ENCODE measurements at regions not wholly inside any gene's neighbourhood (a gene's known extent, or its start where the extent isn't known, plus 50 kb on each side); places are given as distances from the start of the nearest gene placed in this dataset.
"Not testable (repeated sequence)": the region's sequence is repeated elsewhere in the genome, so short reads cannot be mapped to it uniquely, and the experiment has no call there.

DNA sequence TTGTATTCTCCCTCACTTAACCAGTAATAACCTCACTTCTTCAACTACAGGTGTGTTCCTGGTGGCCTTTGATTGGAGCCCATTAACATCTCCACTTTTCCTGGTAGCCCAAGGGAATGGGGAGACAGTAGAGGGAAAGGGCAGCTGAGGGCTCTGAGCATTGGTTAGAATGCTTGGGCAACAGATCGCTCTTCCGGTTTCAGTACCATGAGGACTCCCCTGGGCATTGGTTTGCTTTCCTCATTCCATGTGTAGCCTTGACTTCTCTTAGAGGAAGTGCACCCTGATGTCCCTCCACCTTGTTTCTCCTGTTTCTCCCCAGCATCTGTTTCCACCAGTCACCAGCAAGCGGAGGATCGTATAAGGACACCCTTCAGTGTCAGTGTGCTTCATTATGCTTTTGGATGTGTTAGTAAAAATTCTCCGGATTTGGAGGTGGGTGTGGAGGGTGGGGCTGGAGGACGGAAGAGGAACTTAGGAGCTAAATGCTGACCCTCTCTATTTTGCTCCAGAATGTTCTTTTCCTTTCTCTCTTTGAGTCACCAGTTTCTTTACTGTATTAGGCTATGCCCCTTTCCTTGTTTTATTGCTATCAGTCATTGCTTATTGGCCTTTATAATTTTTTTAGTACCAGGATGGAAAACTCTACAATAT is 50.6 kb upstream of the ZNG1B start:
- not testable (repeated sequence) for DNase-seq

DNA sequence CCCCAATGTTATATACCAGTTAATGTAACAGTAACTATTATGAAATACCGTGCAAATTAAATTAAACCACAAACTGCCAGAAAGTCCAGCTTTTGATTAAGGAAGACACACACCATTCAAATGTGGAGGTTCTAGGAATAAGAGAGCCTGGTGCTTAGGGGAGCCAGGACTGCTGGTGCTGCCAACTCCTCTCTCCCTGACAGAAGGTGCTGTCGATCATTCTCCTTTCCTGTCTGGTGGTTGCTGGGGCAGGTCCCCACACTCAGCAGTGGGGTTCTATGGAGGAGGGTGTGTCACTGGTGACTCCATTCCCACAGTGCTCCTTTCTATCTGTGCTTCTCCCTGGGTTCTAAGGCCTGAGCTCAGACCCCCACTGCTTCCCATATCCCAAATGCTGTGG is 57.9 kb upstream of the ZNG1B start:
- DNase-seq, result not testable (repeated sequence)

DNA sequence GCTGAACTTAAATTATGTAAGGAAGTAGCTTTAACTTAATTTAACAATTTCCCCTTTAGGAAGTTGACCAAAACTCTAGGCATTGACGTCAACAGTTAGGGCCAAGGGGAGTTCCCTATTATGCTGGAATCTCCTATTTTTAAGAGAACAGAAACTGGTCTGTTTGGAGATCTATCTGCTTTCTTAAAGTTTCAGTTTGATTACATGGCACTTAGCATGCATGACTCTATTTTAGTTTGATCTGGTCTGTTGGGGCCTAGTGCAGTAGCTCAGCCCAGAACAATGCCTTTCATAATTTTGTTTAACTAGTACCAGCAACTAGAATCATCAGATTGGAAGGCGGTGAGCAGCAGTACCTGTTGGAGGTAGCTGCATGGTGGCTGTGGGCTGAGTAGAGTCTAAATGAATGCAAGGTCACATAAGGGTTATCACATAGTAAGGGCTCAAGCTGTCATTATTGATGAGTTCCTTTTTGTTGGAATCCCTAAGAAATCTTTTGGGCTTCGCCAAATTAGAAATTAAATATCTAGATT is 60.5 kb upstream of the ZNG1B start:
- DNase-seq, result no peak

DNA sequence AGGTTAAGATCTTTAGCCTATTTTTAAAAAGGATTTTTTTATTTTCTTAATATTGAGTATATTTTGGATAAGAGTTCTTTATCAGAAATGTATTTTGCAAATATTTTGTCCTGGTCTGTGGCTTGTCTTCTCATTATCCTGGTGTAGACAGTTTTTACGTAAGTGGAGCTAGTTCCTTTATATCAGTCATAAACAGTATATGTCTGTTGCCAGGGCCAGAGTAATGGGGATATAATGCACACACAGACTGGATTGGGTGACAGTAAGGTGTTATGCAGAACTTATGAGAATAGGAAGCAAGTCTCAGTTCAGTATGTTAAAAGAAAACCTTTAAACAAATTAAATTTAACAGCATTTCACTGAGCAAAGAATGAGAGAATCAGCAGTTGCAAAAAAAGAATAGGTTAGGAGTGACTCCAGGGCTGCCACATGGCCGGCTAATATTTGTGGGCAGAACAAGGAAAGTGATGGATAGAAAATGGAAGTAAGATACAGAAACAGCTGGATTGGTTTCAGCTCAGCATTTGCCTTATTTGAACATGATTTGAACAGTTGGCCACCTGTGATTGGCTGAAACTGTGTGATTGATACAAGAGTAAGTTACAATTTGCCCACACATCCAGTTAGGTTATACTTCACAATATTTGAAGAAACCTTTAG is 61.1 kb upstream of the ZNG1B start:
- DNase-seq, result no peak

DNA sequence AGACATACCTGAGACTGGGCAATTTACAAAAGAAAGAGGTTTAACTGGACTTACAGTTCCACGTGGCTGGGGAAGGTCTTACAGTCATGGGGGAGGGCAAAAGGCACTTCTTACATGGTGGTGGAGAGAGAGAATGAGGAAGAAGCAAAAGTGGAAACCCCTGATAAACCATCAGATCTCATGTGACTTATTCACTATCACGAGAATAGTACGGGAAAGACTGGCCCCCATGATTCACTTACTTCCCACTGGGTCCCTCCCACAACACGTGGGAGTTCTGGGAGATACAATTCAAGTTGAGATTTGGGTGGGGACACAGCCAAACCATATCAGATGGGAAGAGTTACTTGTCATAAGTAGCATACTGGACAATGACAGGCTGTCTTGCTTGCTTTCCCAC is 62.6 kb upstream of the ZNG1B start:
- DNase-seq, result not testable (repeated sequence)

DNA sequence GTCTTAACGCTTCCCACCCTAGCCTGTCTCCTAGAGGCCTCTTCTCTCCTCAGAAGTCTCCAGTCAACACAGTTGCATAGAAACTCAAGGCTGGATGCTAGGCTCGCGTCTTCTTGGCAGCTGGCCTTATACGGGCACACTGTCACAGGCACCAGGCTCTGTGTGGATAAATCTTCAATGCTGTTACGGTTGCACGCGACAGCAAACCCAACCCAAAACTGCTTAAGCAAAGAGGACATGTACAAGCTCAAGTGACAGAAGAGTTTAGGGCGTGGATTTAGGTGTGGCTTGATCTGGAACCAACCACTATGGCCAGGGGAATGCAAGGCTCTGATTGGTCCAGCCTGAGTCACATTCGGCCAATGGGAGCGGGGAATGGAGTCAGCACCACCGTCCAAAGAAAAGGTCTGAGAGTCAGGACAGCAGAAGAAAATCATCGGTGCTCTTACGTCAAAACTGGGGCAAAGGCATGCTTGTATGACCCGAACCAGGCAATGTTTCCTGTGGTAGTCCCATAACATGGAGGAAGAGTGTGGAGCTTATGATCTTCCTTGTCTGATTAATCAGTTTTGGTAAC is 65.1 kb upstream of the ZNG1B start:
- DNase-seq, result not testable (repeated sequence)

DNA sequence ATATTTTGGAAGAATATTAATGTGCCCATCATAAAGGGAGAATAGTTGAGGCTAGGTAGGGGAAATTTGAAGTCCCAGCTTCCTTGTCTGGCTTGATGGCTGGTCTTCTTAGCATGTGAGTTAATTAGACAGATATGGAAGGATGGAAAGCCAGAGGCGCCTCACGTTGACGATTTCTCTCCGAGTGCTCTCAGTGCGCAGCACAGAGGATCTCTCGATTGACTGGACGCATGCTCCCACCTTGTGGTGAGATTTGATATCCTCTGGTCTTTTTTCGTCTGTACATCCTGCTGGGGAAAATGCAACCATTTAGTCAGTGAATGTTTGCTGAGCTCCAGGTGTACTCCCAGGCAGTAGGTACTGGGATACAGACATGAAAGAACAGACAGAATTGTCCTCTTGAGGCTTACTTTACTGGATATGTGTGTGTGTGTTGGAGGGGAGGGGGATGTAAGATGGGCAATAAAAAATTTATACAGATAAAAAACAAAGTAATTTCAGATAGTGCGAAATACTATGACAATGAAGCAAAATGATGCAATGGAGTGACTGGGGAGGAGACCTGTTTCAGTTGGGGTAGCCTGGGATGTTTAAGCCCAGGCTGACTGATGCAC is 66.9 kb upstream of the ZNG1B start:
- DNase-seq, result no peak

DNA sequence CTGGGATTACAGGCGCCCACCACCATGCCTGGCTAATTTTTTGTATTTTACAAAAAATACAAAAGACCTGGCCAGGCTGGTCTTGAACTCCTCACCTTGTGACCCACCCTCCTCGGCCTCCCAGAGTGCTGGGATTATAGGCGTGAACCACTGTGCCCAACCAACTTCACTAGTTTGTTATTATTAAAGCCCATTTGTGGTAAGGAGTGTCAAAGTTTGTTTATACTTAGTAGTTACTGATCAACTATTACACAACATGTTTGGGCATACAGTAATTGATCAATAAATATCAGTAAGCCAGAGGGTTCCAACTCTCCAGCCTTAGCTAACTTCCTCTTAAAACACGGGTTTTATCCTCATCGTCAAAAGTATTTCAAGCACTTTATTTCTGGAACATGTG is 67.5 kb upstream of the ZNG1B start:
- no peak for DNase-seq

DNA sequence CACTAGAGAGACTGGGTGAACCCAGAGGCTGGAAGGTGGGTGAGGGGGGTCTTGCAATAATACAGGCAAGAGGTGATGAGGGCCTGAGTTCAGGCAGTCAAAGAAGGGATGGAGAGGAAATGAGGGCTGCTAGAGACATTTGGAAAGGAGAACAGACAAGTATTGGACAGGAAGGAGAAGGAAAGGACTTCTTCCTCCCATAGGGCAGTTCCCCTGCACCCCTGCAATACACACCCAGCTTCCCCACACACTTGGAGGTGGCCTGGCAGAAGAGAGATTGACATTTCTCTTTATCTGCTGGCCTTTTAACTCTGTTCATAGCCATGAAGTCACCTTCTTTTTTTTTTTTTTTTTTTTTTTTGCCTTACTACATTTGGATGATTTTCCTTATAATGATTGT is 68.9 kb upstream of the ZNG1B start:
- DNase-seq, result not testable (repeated sequence)

DNA sequence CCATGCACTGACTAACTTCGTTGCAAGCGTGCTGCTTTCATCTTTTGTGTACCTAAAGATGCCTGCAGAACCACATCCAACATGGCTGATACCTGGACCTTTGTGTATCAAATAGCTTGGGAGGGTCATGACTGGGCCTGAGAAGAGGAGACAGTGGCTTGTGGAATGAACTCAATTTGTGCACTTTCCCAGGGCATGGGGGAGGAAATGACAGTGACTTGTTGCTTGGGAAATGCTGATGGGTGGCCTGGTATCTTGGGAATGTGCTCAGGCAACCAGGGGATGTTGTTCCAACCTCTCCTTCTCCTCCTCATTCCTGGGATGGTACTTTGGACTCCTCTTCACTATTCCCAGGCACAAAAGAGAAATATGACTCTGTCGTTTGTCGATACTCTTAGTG is 70.7 kb upstream of the ZNG1B start:
- not testable (repeated sequence) for DNase-seq

DNA sequence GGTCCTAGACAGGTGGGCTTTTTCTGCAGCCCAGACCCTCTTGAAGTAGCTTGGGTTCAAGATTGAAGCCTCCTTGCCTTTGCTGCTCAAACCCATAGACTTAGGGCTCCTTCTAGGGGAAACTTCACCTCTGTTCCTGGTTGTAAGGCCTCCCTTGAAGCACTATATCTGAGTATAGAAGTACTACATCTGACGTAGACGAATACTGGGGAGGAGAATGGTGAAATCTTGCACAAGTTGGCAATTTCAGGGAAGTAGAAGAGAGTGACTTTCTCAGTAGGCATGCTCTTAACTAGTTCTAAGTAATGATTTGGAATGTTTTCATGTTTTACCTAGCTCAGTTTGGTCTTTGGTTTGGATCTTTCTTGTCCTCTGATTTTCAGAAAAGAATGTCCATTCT is 71.7 kb upstream of the ZNG1B start:
- DNase-seq, result not testable (repeated sequence)

DNA sequence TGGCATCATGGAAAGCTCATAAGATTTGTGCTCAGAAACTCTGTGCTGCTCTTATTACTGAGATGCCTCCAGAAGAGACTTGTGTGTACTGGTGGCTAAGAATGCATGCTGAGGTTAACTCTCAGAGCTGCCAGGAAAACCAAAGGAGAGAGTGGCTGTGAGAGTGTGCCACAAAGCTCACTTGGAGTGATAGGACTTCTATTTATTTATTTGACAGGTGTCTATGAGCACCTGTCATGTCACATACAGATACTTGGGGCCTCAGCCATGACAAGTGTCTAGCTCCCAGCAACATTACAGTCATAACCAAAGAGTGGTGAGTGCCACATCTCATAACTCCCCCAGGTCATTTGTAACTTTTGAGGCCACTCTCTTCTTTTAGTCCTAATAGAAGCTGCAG is 72.2 kb upstream of the ZNG1B start:
- not testable (repeated sequence) for DNase-seq

DNA sequence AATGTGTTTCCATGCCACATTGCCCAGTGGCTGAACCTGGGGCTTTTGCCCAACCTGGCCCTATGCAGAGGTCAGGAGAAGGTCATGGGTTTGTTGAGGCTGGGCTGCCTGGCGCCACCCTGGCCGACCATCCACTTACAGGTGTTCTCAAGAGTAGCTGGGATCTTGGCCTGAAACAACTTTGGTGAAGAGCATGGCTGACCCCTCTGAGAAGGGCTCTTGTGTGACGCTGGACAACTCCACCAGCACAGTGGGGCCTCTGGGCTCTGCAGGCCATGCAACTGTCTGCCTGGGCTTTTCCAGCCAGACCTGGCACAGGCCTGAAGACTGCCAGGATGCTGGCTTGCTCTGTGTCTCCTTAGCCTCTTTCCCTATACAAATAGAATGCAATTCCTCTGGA is 76.4 kb upstream of the ZNG1B start:
- DNase-seq, result no peak

DNA sequence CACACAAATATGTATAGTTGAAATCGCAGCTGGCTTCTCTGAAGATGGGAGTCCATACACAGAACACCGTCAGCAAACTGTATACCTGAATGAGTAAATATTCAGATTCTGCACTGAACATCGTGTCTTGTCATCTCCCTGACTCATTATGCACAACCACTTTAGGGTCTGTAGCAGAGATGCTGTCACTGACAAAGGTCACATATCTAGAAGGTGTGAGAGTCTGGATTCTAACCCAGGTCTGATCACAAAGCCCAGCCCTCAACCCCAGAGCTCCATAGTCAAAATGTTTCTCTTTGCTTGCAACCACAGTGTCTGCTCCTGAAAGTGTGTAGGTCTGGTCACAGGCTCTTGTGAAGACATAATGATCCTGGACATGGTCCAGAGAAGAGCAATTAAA is 78.3 kb upstream of the PAX8 start:
- DNase-seq, result no peak

DNA sequence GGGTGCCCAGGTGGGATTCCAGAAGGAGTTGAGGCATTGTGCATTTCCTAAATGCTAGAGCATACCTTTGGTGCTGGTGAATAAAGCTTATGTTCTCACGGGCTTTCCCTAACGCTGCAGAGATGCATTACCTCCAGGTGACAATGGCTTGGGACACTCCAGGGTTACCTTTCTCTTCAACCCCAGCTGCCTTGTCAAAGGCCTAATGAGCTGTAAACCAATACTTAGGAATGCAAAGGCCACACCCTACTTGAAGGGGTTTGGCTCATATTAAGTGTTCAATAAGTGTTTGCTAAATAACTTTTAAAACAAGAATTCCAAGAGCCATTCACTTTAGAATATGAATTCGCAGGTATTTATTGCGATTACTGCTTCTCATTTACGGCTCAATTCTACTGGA is 77.6 kb upstream of the PAX8 start:
- not testable (repeated sequence) for DNase-seq

DNA sequence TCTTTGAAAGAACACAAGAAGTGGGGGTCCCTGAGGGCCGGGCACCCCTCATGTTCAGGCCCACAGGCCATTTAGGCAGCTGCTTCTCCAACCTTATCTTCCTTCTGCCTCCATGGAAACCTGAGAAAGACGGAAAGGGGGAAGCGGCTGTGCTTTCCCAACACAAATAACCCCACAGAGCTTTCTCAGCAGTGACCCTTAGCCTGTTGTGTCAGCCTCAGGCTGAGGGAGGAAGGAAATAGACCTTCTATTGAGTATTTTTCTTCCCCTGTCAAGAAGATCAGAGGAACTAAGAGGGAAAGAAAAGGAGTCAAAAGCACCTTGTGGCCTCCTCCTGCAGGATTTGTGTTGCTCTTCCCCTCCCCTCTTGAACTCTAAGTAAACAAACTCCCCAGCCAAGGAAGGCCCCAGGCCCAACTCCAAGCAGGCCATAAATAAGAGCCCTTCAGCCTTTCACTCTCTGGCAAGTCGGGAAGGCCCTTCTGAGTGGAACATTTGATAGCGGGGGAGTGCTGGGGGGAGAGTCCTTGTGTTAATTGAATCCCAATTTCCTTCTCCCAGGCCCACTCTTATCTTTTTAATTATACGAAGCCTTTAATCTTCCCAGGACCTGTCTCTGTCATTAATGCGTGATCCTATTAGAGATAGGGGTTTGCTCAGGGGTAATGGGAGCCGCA is 76.8 kb upstream of the PAX8 start:
- not testable (repeated sequence) for DNase-seq

DNA sequence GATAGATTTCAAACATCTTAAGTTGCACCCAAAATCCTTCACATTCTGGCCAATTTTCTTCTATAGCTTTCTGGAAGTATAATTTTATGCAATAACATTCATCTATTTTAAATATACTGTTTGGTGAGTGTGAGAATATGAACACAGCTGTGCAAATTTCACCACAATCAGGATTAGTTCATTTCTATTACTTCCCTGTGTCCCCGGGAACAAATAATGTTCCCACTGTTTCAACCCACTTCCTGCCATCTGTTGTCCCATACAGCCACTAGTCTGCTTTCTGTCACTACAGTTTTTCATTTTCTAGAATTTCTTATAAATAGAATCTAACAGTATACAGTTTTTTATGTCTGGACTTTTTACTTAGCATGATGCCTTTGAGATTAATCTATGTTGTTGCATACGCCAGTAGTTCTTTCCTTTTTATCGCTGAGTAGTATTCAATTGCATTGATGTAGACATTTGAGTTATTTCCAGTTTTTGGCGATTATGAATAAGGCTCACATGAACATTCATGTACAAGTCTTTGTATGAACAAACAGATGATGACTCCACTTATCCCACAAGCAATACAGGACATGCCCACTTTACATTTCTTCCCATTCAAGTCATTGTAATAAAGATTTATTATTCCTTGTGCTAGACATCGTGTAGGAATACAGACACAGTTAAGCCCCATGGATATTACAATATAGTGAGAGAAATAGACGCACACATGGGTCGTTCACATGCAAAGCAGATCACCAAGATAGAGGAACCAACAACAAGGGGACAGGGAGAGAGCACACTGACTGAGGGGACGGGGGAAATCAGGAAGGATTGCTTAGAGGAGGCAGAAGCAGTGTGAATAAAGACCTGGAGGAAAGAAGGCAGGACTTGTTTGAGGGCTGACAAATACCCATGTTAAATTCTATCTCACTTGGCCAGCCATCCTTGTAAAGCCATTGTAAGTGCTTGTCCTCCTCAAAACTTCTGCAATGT is 72.9 kb upstream of the PAX8 start:
- no peak for DNase-seq

DNA sequence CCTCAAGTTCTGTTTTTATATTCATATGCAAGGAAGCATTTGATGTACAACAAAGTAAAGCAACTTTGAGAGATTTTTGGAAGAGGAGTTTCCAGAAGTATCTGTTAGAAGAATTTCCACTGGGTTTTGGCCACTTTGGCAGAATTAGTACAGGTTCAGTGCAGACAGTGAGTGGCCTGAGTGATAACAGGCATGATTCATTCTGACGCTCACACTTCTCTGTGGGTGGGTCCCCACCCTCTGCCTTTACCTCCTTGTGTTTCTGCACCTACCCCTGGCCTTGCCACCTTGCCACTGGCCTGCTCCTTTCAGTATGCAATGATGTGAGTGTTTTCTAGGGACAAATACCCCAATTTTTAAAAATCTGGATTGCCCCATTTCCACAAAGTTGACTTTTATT is 65.1 kb upstream of the PAX8 start:
- not testable (repeated sequence) for DNase-seq

DNA sequence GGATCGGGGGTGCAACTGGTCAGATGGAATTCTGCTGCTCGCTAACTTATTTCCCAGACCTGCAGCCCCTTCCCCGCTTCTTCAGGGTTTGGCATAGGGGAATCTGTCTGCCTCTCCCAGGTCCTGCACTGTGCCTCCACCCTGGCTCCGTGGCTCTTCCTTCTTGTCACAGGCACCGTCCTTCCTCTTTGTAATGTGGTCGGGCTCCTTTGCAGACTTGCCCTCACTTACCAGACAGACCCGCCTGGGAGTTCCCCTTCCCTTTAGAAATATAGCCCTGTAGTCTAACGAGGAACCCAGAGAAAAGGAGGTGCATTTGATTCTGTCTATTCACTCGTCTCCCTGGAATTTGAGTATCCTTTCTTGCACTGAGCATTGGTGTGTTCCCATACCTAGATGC is 63.9 kb upstream of the PAX8 start:
- DNase-seq, result no peak

DNA sequence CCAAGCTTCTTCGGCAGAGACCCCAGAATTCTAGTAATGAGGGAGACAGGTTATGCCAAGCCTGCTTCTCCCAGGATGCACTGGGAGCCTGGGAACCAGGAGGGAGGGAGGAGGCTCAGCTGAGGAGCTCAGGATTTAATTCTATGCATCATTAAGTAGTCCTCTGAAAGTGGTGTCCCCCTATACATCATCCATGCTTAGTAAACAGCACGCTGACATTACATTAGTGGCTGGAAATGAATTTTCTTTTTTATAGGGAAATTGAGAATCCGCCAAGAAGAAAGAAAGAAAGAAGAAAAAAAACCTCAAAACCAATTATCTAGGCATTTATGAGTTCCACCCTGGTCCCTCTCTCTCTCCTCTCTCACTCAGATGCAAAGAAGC is 63.1 kb upstream of the PAX8 start:
- DNase-seq, result not testable (repeated sequence)

DNA sequence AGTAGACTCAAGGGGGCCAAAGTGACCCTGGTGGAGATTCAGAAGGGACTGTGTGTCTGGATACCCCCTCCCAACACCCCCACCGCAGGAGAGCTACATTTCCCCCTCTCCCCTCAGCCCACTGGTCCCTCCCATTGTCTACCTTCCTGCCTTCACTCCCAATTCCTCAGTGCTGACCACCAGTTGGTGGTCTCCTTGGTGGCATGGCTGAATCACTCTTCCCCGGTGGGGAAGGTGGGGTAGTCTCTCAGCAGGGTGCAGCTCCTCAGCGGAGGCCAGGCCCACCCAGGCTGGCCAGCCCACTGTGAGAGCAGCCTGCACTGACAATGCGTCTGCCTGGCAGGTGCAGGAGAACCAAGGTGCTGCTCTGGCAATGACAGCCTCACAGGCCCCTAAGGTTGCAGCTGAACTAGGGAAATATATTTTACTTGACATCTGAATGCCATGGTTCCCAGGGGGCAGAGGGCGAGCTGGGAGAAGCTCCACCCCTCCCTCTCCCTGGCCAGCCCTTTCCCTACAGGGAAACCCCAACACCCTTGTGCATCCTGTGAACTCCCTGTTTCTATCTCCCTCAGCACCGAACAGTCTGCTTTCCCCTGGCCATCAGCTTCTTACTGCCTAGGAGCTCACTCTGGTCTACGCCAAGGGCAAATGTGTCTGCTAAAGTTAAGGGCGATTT is 62.6 kb upstream of the PAX8 start:
- no peak for DNase-seq

Measured in NCI-H69 (cell line).